ENCODE measurements at regions not wholly inside any gene's neighbourhood (a gene's known extent, or its start where the extent isn't known, plus 50 kb on each side); places are given as distances from the start of the nearest gene placed in this dataset.

- H3K4me1 ChIP-seq (ENCODE audit: control insufficient read depth in 1 of 2, low read depth in 2 of 2), result peaks cover 0 to 3% of the 10 kb centered on the region in 2 donors
- H3K27me3 ChIP-seq (replicated peaks; ENCODE audit: insufficient read depth), result no peaks in the 10 kb centered on the region
- ATAC-seq (ENCODE audit: insufficient number of reproducible peaks, low FRiP score, low read depth) (no peak), DNase-seq (ENCODE audit: low spot score) (no peak)
- H3K9me3 ChIP-seq, result no peaks in the 10 kb centered on the region
- TF ChIP-seq CTCF (IDR thresholded peaks at IDR 0.05), result no peak
- H3K36me3 ChIP-seq, result no peaks in the 10 kb centered on the region
- no peak overlapping the region for H3K4me3 ChIP-seq
- no peak overlapping the region for H3K27ac ChIP-seq
Observed at GRCh38 chr20:36086767-36087166, 67.8 kb upstream of the EPB41L1 start.

- H3K9me3 ChIP-seq, result no peaks in the 10 kb centered on the region
- TF ChIP-seq CTCF (IDR thresholded peaks at IDR 0.05), result no peak
- no peaks in the 10 kb centered on the region for H3K36me3 ChIP-seq
- no peak for DNase-seq (ENCODE audit: low spot score)
- ATAC-seq (ENCODE audit: insufficient number of reproducible peaks, low FRiP score, low read depth), result no peak
- no peak overlapping the region for H3K4me3 ChIP-seq
- no peaks in the 10 kb centered on the region for H3K27me3 ChIP-seq (replicated peaks; ENCODE audit: insufficient read depth)
- no peak overlapping the region for H3K27ac ChIP-seq
- peaks cover 3 to 20% of the 10 kb centered on the region in 2 donors for H3K4me1 ChIP-seq (ENCODE audit: control insufficient read depth in 1 of 2, low read depth in 2 of 2)
Observed at GRCh38 chr20:36090223-36090622, 64.3 kb upstream of the EPB41L1 start.

DNA sequence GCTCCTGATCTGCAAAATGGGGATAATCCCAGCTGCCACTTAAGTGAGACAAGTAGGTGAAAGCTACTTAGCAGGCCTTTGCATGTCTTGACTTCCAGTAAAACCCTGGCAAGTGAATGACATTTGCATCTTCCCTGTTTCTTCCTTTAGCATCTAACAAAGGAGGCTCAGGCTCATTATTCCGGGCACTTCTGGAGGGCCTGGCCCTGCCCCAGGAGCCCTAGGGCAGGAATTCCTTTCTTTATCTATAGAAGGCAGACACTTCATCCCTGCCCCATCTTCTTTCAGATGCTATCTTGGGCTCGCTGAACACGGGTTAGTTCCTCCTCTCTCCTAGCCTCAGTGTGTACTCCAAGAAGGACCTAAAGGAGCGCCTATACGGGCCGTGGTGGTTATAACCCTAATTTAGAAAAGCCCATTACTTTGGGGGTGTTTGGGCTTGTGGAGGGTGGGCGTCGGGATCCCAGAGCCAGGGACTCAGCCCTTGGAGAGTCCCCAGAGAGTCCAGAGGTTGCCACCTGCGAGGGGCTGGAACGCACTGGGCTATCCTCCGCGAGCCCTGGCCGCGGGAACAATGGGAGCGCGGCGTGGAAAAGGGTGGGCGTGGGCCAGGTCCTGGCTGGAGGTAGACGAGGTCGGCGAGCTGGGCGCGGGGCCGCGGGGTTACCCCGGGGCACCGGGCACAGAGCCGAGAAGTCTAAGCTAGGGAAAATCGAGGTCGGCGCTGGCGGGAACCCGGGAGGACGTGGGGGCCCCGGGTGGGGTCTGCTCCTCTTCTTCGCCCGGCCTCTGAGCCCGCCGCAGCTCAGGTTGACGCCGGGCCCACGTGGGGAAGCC is 62.8 kb upstream of the EPB41L1 start:
- Histone ChIP-seq H3K27ac (no peak overlapping the region), H3K4me1 (ENCODE audit: control insufficient read depth in 1 of 2, low read depth in 2 of 2) (peaks cover 6 to 22% of the 10 kb centered on the region in 2 donors), H3K4me3 (peak overlapping the region; percentile 87), H3K36me3 (no peaks in the 10 kb centered on the region), H3K9me3 (no peaks in the 10 kb centered on the region), H3K27me3 (replicated peaks; ENCODE audit: insufficient read depth) (no peaks in the 10 kb centered on the region)
- TF ChIP-seq CTCF (IDR thresholded peaks at IDR 0.05), result no peak
- ATAC-seq (ENCODE audit: insufficient number of reproducible peaks, low FRiP score, low read depth), result no peak
- no peak for DNase-seq (ENCODE audit: low spot score)

DNA sequence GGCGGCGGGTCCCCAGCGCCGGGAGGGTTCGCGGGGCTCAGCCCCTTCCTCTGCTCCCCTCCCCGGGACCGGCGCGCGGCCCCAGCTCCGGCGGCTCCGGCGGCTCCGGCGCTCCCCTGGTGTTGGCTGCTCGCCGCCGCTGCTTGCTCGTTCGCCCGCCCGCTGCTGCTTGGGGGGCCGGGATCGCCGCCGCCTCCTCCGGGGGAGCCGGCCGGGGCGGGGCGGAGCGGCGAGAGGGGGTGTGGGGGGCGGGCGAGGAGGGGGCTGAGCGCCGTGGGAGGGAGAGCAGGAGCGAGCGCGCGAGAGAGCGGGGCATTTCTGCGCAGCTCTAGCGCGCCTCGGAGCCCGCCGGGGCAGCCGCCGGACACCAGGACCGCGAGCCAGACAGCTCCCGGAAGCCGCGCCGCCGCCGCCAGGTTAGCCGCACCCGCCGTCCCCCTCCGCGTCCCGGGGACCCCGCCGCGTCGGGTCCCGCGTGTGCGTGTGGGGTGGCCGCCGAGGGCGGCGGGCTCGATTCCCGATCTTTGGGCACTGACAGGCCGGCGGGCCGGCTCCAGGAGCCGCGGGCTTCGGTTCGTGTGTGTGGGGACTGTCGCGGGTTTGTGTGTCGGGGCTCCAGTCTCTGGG is 62.0 kb upstream of the EPB41L1 start:
- no peak overlapping the region for H3K27ac ChIP-seq
- peaks cover 12 to 29% of the 10 kb centered on the region in 2 donors for H3K4me1 ChIP-seq (ENCODE audit: control insufficient read depth in 1 of 2, low read depth in 2 of 2)
- DNase-seq (ENCODE audit: low spot score) (no peak), ATAC-seq (ENCODE audit: insufficient number of reproducible peaks, low FRiP score, low read depth) (no peak)
- no peak for TF ChIP-seq CTCF (IDR thresholded peaks at IDR 0.05)
- no peaks in the 10 kb centered on the region for H3K36me3 ChIP-seq
- no peaks in the 10 kb centered on the region for H3K27me3 ChIP-seq (replicated peaks; ENCODE audit: insufficient read depth)
- peak overlapping the region; percentile 87 for H3K4me3 ChIP-seq
- H3K9me3 ChIP-seq, result no peaks in the 10 kb centered on the region

DNA sequence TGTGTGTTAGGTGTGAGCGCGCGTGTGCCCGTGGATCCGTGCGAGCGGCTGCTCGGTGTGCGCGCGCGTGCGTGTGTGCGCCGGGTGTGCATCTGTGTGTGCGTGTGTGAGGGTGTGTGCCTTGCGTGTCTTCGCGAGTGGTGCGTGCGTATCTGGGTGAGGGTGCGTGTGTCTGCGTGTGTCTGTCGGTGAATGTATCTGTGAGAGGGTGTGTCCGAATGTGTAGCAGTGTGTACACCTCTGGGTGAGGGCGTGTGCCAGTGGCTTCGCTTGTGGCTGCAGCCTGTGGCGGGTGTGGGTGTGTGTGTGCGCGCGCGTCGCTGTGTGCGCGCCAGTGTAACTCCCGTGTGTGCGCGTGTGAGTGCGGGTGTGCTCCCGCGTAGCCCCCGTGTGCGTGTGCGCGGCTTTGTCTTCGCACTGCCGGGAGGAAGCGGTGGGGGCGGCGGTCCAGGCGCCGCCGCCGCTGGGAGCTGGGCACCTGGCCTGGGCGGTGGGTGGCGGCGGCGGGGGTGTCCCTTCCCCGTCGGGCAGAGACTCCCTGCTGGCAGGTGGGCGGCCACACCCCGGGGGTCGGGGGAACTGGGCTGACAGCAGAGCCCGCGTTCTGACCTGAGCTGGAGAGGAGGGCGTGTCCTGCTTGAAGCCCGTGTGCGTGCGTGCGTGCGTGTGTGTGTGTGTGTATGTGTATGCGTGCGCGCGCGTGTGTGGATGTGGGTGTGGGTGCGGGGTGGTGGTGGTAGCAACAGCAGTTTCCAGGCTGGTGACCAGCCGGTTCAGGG is 61.3 kb upstream of the EPB41L1 start:
- no peaks in the 10 kb centered on the region for H3K27me3 ChIP-seq (replicated peaks; ENCODE audit: insufficient read depth)
- H3K27ac ChIP-seq, result peak overlapping the region; percentile 71 to 73
- ATAC-seq (ENCODE audit: insufficient number of reproducible peaks, low FRiP score, low read depth), result no peak
- TF ChIP-seq CTCF (IDR thresholded peaks at IDR 0.05), result no peak
- H3K4me1 ChIP-seq (ENCODE audit: control insufficient read depth in 1 of 2, low read depth in 2 of 2), result peaks cover 17 to 36% of the 10 kb centered on the region in 2 donors
- H3K9me3 ChIP-seq, result no peaks in the 10 kb centered on the region
- no peaks in the 10 kb centered on the region for H3K36me3 ChIP-seq
- H3K4me3 ChIP-seq, result peak overlapping the region; percentile 87
- peak; percentile 50 for DNase-seq (ENCODE audit: low spot score)
